H1 (cell line): ENCODE measurements at regions not wholly inside any gene's neighbourhood (a gene's known extent, or its start where the extent isn't known, plus 50 kb on each side); places are given as distances from the start of the nearest gene placed in this dataset.

Source experiments
- CTCF ChIA-PET: fragments of 300-600 bp; sonication (Branson Sonifier 250); formaldehyde crosslinking; loops from one replicate; lab custom pipeline; 2021; ENCODE audit not compliant: partially characterized antibody; lab: Charles Lee
- POLR2A ChIA-PET: fragments of 300-600 bp; sonication (Branson Sonifier 250); formaldehyde crosslinking; loops from one replicate; lab custom pipeline; 2021; ENCODE audit warnings: inconsistent platforms; ENCODE audit not compliant: partially characterized antibody; lab: Charles Lee
- DNase-seq, 2 experiments: peaks; one replicate each; pipeline versions ENCODE4 v3.0.0 to v3.0.0-alpha.2; 2010 to 2022; ENCODE audit warnings: low spot score in 2 of 2, low read depth in 1 of 2, mixed read lengths in 1 of 2
- FAIRE-seq: peaks from 2 replicates; lab custom pipeline; 2011; peaks lifted over from hg19 to GRCh38; lab: Jason Lieb, UNC
- H2AFZ ChIP-seq: 2 replicates; pipeline ENCODE4 v1.8.1; 2012; ENCODE audit warnings: low read length, inconsistent platforms
- H2AK5ac ChIP-seq: 2 replicates; pipeline ENCODE4 v1.6.1; 2013; ENCODE audit warnings: low read depth, low read length
- H2BK120ac ChIP-seq: replicated peaks from 2 replicates; pipeline ENCODE3; 2013; ENCODE audit warnings: low read depth, low read length, inconsistent platforms
- H2BK12ac ChIP-seq: 2 replicates; pipeline ENCODE4 v1.6.1; 2013; ENCODE audit warnings: low read depth, low read length
- H2BK15ac ChIP-seq: 2 replicates; pipeline ENCODE4 v1.6.1; 2013; ENCODE audit warnings: low read length
- H2BK20ac ChIP-seq: 2 replicates; pipeline ENCODE4 v1.6.1; 2013; ENCODE audit warnings: low read length
- H2BK5ac ChIP-seq: 2 replicates; pipeline ENCODE4 v1.6.1; 2013; ENCODE audit warnings: low read depth, low read length
- H3K14ac ChIP-seq: 2 replicates; pipeline ENCODE4 v1.6.1; 2013; ENCODE audit warnings: inconsistent platforms; ENCODE audit not compliant: insufficient read length
- H3K18ac ChIP-seq: 2 replicates; pipeline ENCODE4 v1.6.1; 2013; ENCODE audit warnings: low read length; ENCODE audit errors: extremely low read depth
- H3K23ac ChIP-seq: 2 replicates; pipeline ENCODE4 v1.6.1; 2013; ENCODE audit warnings: inconsistent platforms; ENCODE audit not compliant: insufficient read length
- H3K23me2 ChIP-seq: 2 replicates; pipeline ENCODE4 v1.6.1; 2013; ENCODE audit warnings: low read depth, low read length
- H3K27ac ChIP-seq: 2 replicates; pipeline ENCODE4 v1.6.1; 2011; ENCODE audit warnings: low read depth, low read length, inconsistent platforms
- H3K27me3 ChIP-seq, 4 experiments: replicated peaks in 1 of 4; 1 replicate in 1 of 4; 2 replicates in 3 of 4; pipeline versions ENCODE4 v1.6.1 to v1.8.1; 2011 to 2013; ENCODE audit warnings: low read length in 3 of 4, mild to moderate bottlenecking in 3 of 4, inconsistent platforms in 2 of 4, mixed read lengths in 2 of 4, moderate library complexity in 1 of 4; ENCODE audit not compliant: control insufficient read depth in 3 of 4, insufficient read depth in 3 of 4; ENCODE audit errors: extremely low read depth in 1 of 4
- H3K36me3 ChIP-seq, 4 experiments: 2 replicates each; pipeline versions ENCODE4 v1.6.1 to v1.8.1; 2011 to 2013; ENCODE audit warnings: mild to moderate bottlenecking in 4 of 4, low read length in 3 of 4, moderate library complexity in 2 of 4, control low read depth in 1 of 4, inconsistent platforms in 1 of 4; ENCODE audit not compliant: insufficient read depth in 4 of 4, control insufficient read depth in 2 of 4
- H3K4ac ChIP-seq: replicated peaks from 2 replicates; pipeline ENCODE3; 2013; ENCODE audit warnings: low read length, low read depth, mixed read lengths, inconsistent platforms; ENCODE audit not compliant: insufficient read length
- H3K4me1 ChIP-seq, 4 experiments: replicated peaks in 1 of 4; 1 replicate in 1 of 4; 2 replicates in 3 of 4; pipeline versions ENCODE4 v1.6.1 to v1.8.1; 2011 to 2013; ENCODE audit warnings: low read length in 3 of 4, inconsistent platforms in 2 of 4, mixed read lengths in 1 of 4; ENCODE audit not compliant: insufficient read depth in 4 of 4, control insufficient read depth in 3 of 4
- H3K4me2 ChIP-seq, 2 experiments: 2 replicates each; pipeline versions ENCODE4 v1.6.1 to v1.8.1; 2011 to 2013; ENCODE audit warnings: low read depth in 2 of 2, low read length in 2 of 2, control low read depth in 1 of 2, inconsistent platforms in 1 of 2, mild to moderate bottlenecking in 1 of 2; ENCODE audit not compliant: insufficient read depth in 1 of 2
- H3K4me3 ChIP-seq, 4 experiments: fragments of 200-600, 300-600 bp in 1 of 4; sonication (generic), shearing (Covaris generic), sonication (Bioruptor Twin) in 1 of 4; 2 replicates each; pipeline versions ENCODE4 v1.5.1 to v1.8.1; 2011 to 2016; ENCODE audit warnings: low read length in 4 of 4, low read depth in 3 of 4, control low read depth in 2 of 4, inconsistent platforms in 2 of 4, mild to moderate bottlenecking in 2 of 4, mixed read lengths in 1 of 4, moderate library complexity in 1 of 4; ENCODE audit not compliant: insufficient read depth in 2 of 4; ENCODE audit errors: extremely low read depth in 1 of 4
- H3K56ac ChIP-seq: replicated peaks from 2 replicates; pipeline ENCODE3; 2013; ENCODE audit warnings: low read depth, mild to moderate bottlenecking, mixed read lengths, low read length, inconsistent platforms; ENCODE audit not compliant: insufficient read length
- H3K79me1 ChIP-seq: 2 replicates; pipeline ENCODE4 v1.6.1; 2013; ENCODE audit warnings: low read depth, low read length, control low read depth
- H3K79me2 ChIP-seq, 2 experiments: 2 replicates each; pipeline versions ENCODE4 v1.6.1 to v1.8.1; 2012 to 2013; ENCODE audit warnings: low read length in 2 of 2, mild to moderate bottlenecking in 2 of 2, inconsistent platforms in 1 of 2; ENCODE audit not compliant: insufficient read depth in 2 of 2, control insufficient read depth in 1 of 2
- H3K9ac ChIP-seq, 4 experiments: replicated peaks in 1 of 4; 1 replicate in 1 of 4; 2 replicates in 3 of 4; pipeline versions ENCODE4 v1.6.1 to v1.8.1; 2011 to 2013; ENCODE audit warnings: low read depth in 3 of 4, low read length in 3 of 4, control low read depth in 2 of 4, mild to moderate bottlenecking in 2 of 4, moderate library complexity in 2 of 4, inconsistent platforms in 1 of 4; ENCODE audit errors: extremely low read depth in 1 of 4
- H3K9me3 ChIP-seq, 2 experiments: 2 replicates each; pipeline versions ENCODE4 v1.6.1 to v1.8.1; 2012 to 2013; ENCODE audit warnings: mild to moderate bottlenecking in 2 of 2, moderate library complexity in 2 of 2, control low read depth in 1 of 2, inconsistent platforms in 1 of 2, low read depth in 1 of 2, low read length in 1 of 2, mixed read lengths in 1 of 2; ENCODE audit not compliant: insufficient read depth in 2 of 2
- H4K20me1 ChIP-seq, 2 experiments: replicated peaks in 1 of 2; 2 replicates each; pipeline versions ENCODE3 to v1.8.1; 2011 to 2013; ENCODE audit warnings: inconsistent platforms in 2 of 2, low read length in 2 of 2, mild to moderate bottlenecking in 1 of 2; ENCODE audit not compliant: insufficient read depth in 2 of 2, control insufficient read depth in 1 of 2
- H4K5ac ChIP-seq: 2 replicates; pipeline ENCODE4 v1.6.1; 2013; ENCODE audit warnings: low read length, low read depth, mixed read lengths, inconsistent platforms; ENCODE audit not compliant: insufficient read length
- H4K8ac ChIP-seq: 2 replicates; pipeline ENCODE4 v1.8.0; 2013; ENCODE audit warnings: mild to moderate bottlenecking, moderate library complexity, low read length, inconsistent platforms; ENCODE audit not compliant: insufficient read depth; ENCODE audit errors: extremely low read depth
- H4K91ac ChIP-seq: replicated peaks from 2 replicates; pipeline ENCODE3; 2013; ENCODE audit warnings: low read length, mixed read lengths, inconsistent platforms; ENCODE audit not compliant: insufficient read length
- CHD1 ChIP-seq: IDR thresholded peaks from 2 replicates; pipeline ENCODE4 v1.6.1; 2012; ENCODE audit warnings: low read depth, low read length, improper control_type of control experiment
- CTBP2 ChIP-seq: IDR thresholded peaks from 2 replicates; pipeline ENCODE4 v1.7.0; 2011; ENCODE audit warnings: borderline replicate concordance, mild to moderate bottlenecking, moderate library complexity, mixed read lengths, low read length; ENCODE audit not compliant: insufficient read depth, insufficient read length
- HDAC2 ChIP-seq, 2 experiments: fragments of 300-600 bp in 1 of 2; sonication (generic) in 1 of 2; IDR thresholded peaks; 2 replicates each; pipeline ENCODE4 v1.6.1; 2011 to 2012; ENCODE audit warnings: low read depth in 2 of 2, low read length in 2 of 2, mild to moderate bottlenecking in 2 of 2, moderate library complexity in 2 of 2, borderline replicate concordance in 1 of 2, inconsistent platforms in 1 of 2
- JUN ChIP-seq: IDR thresholded peaks from 2 replicates; pipeline ENCODE4 v1.6.1; 2011; ENCODE audit warnings: low read depth, mild to moderate bottlenecking, improper control_type of control experiment, low read length
- RXRA ChIP-seq: IDR thresholded peaks from 2 replicates; pipeline ENCODE4 v1.6.1; 2011; ENCODE audit warnings: low read depth, mild to moderate bottlenecking, low read length, moderate library complexity; ENCODE audit not compliant: insufficient read depth
- SAP30 ChIP-seq: fragments of 300-600 bp; sonication (generic); IDR thresholded peaks from 2 replicates; pipeline ENCODE4 v1.7.1; 2012; ENCODE audit warnings: low read length, moderate library complexity, mild to moderate bottlenecking, inconsistent platforms; ENCODE audit not compliant: insufficient read depth, insufficient replicate concordance
- TEAD4 ChIP-seq: IDR thresholded peaks from 2 replicates; pipeline ENCODE4 v1.6.1; 2012; ENCODE audit warnings: low read depth, low read length, inconsistent platforms, mixed read lengths
- WGBS, 2 experiments: shearing (Covaris generic) in 1 of 2; methylation state at CpG; one replicate each; pipeline versions ENCODE4 v1.1.6 to v1.1.7; 2013 to 2015; ENCODE audit warnings: low lambda C conversion rate in 2 of 2, mixed read lengths in 2 of 2, inconsistent platforms in 1 of 2, low coverage in 1 of 2, missing lambda C conversion rate in 1 of 2; ENCODE audit not compliant: insufficient replicate concordance in 2 of 2, insufficient coverage in 1 of 2, insufficient read length in 1 of 2; ENCODE audit errors: extremely low coverage in 1 of 2, missing lambda C conversion rate in 1 of 2; 5-methylcytosine and 5-hydroxymethylcytosine counted together

DNA sequence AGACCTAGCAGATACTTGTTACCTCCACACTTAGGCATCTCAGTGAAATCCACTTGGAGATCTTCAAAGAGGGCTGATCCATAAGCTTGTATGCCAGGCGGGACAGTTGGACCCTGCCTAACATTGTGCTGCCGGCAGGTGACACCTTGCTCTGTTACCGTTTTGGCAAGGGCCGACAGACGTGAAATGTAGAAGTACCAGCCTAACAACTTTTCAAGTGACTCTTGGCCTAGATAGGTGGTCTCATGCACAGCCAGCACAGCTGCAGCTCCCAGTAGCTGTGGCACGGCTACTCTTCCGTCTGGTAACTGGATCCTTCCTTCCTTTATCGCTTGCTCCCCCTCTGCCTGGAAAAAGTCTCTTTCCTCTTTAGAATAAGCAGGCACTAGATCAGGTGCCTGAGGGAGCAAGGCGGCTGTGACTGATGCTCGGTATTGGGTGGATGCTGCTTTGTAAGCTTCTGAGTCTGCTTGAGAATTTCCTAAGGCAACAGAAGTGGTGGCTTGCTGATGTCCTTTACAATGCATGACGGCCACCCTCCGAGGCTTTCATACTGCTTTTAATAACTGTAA lies 713.5 kb downstream of the AMY1C start:
- no peak overlapping the region for H3K4me2 ChIP-seq
- FAIRE-seq = no peak
- H3K23me2 ChIP-seq = no peaks in the 10 kb centered on the region
- no peak overlapping the region for H3K18ac ChIP-seq
- H3K27ac ChIP-seq = no peak overlapping the region
- no peak overlapping the region for H4K5ac ChIP-seq
- H2AK5ac ChIP-seq = no peak overlapping the region
- no peaks in the 10 kb centered on the region for H3K27me3 ChIP-seq
- H4K8ac ChIP-seq = no peak overlapping the region
- no peak overlapping the region for H3K56ac ChIP-seq
- no peaks in the 10 kb centered on the region for H3K79me2 ChIP-seq
- H3K4ac ChIP-seq = no peak overlapping the region
- H3K4me3 ChIP-seq = no peak overlapping the region
- no peak overlapping the region for H2AFZ ChIP-seq
- H2BK15ac ChIP-seq = no peak overlapping the region
- no peak overlapping the region for H2BK120ac ChIP-seq
- DNase-seq = no peak
- TF ChIP-seq HDAC2 (IDR thresholded peaks at IDR 0.05; ENCODE audit: borderline replicate concordance in 1 of 2, low read depth in 2 of 2, low read length in 2 of 2) (no peak), RXRA (no peak), JUN (no peak), CHD1 (no peak), SAP30 (no peak), CTBP2 (no peak), TEAD4 (no peak)
- 86% methylated on average over 12 of the region's 12 CpGs; no CpG with 5 or more reads in 1 of the 2 experiments for WGBS, 2 experiments
- peaks cover 8 to 16% of the 10 kb centered on the region in 2 experiments; a peak in 3 of 4 replicates for H3K9me3 ChIP-seq
- no peaks in the 10 kb centered on the region for H3K79me1 ChIP-seq
- no peak overlapping the region for H2BK12ac ChIP-seq
- H3K9ac ChIP-seq = no peak overlapping the region
- H2BK20ac ChIP-seq = no peak overlapping the region
- H3K36me3 ChIP-seq = no peaks in the 10 kb centered on the region
- CTCF ChIA-PET = no interaction called here
- H3K4me1 ChIP-seq = no peaks in the 10 kb centered on the region
- H3K14ac ChIP-seq = no peak overlapping the region
- POLR2A ChIA-PET = no interaction called here
- no peak overlapping the region for H2BK5ac ChIP-seq
- no peak overlapping the region for H3K23ac ChIP-seq
- no peaks in the 10 kb centered on the region for H4K20me1 ChIP-seq
- no peak overlapping the region for H4K91ac ChIP-seq
